ENCODE measurements at regions not wholly inside any gene's neighbourhood (a gene's known extent, or its start where the extent isn't known, plus 50 kb on each side); places are given as distances from the start of the nearest gene placed in this dataset.

DNA sequence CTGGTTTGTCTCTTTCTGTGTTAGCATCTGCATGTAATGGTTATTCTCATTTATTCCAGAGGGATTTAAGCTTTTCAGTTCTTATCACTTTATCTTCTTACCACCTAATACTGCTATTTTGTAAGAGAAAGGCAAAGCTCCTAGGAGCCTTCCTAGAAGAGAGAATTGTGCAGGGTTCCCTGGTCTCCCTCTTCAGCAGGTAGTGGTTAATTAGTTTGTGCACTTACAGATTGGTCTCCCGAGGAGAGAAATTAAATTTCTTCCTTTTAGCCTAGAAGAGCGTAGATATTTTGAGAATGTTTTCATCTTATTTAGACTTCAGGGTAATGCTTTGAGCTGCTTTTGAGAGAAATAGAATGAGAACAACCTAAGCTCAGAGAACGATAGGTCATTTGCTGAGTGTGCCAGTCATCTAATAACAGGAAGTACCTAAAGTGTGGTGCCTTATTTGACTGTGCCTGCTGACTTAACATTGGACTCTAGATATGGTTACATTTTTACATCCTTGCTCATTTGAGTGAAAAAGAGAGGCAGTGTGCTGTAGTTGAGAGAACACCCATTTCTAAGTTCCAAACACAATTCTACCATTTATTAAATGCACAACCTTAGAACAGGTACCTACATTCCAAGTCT is 651.4 kb downstream of the STK39 start:
- no peak for TF ChIP-seq EZH2 (IDR thresholded peaks at IDR 0.05; ENCODE audit: borderline replicate concordance, low read depth, low read length, severe bottlenecking)
- TF ChIP-seq, protein P1, sequence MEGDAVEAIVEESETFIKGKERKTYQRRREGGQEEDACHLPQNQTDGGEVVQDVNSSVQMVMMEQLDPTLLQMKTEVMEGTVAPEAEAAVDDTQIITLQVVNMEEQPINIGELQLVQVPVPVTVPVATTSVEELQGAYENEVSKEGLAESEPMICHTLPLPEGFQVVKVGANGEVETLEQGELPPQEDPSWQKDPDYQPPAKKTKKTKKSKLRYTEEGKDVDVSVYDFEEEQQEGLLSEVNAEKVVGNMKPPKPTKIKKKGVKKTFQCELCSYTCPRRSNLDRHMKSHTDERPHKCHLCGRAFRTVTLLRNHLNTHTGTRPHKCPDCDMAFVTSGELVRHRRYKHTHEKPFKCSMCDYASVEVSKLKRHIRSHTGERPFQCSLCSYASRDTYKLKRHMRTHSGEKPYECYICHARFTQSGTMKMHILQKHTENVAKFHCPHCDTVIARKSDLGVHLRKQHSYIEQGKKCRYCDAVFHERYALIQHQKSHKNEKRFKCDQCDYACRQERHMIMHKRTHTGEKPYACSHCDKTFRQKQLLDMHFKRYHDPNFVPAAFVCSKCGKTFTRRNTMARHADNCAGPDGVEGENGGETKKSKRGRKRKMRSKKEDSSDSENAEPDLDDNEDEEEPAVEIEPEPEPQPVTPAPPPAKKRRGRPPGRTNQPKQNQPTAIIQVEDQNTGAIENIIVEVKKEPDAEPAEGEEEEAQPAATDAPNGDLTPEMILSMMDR (IDR thresholded peaks at IDR 0.05; ENCODE audit: borderline replicate concordance, extremely low read depth, low read length, poor library complexity, severe bottlenecking), result no peak
- no peak overlapping the region for H3K27ac ChIP-seq (ENCODE audit: low read length)
- no peak for ATAC-seq (ENCODE audit: insufficient read depth, low read depth)
- H3K4me3 ChIP-seq (ENCODE audit: low read depth in 1 of 2, low read length in 2 of 2), result no peak overlapping the region
- no peaks in the 10 kb centered on the region for H3K4me1 ChIP-seq (ENCODE audit: insufficient read depth, low read length)
- no peak overlapping the region for H3K9ac ChIP-seq (ENCODE audit: low read depth, low read length)
- H3K9me3 ChIP-seq (ENCODE audit: insufficient read depth, low read length, severe bottlenecking), result no peaks in the 10 kb centered on the region
- no peak overlapping the region for H3K4me2 ChIP-seq (ENCODE audit: insufficient read depth, low read length)
- no peaks in the 10 kb centered on the region for H4K20me1 ChIP-seq (ENCODE audit: insufficient read depth, low read length)
- no peaks in the 10 kb centered on the region for H3K27me3 ChIP-seq (ENCODE audit: insufficient read depth, low read length, poor library complexity)
- H3K36me3 ChIP-seq (ENCODE audit: insufficient read depth, low read length), result no peaks in the 10 kb centered on the region
- no peaks in the 10 kb centered on the region for H3K79me2 ChIP-seq (ENCODE audit: insufficient read depth, low read length)
- no peak overlapping the region for H2AFZ ChIP-seq (ENCODE audit: low read depth, low read length)
- no peak for DNase-seq

DNA sequence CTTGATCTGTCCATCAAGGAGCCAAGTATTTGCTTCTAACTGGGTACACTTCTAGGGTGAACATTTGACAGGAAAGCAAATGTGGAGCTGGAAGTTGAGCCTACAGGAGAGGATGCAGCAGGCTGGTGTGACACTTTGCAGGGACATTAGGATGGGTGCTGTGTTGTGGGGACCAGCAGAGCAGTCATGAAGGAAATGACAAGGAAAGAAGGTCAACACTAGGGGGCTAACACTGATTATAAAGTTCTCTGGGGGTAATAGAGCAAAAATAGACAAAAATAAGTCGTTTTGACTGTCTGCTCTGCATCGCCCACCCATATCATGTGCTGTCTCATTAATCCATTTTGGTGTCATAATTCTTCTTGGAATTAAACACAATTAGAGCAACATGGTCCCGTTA is 652.4 kb downstream of the STK39 start:
- no peak for ATAC-seq (ENCODE audit: insufficient read depth, low read depth)
- no peaks in the 10 kb centered on the region for H3K9me3 ChIP-seq (ENCODE audit: insufficient read depth, low read length, severe bottlenecking)
- no peak overlapping the region for H3K4me3 ChIP-seq (ENCODE audit: low read depth in 1 of 2, low read length in 2 of 2)
- no peak overlapping the region for H3K4me2 ChIP-seq (ENCODE audit: insufficient read depth, low read length)
- no peaks in the 10 kb centered on the region for H3K79me2 ChIP-seq (ENCODE audit: insufficient read depth, low read length)
- no peak overlapping the region for H3K27ac ChIP-seq (ENCODE audit: low read length)
- no peak for DNase-seq
- no peak overlapping the region for H3K9ac ChIP-seq (ENCODE audit: low read depth, low read length)
- no peaks in the 10 kb centered on the region for H3K27me3 ChIP-seq (ENCODE audit: insufficient read depth, low read length, poor library complexity)
- TF ChIP-seq, protein P1 (IDR thresholded peaks at IDR 0.05; ENCODE audit: borderline replicate concordance, extremely low read depth, low read length, poor library complexity, severe bottlenecking), result no peak
- TF ChIP-seq EZH2 (IDR thresholded peaks at IDR 0.05; ENCODE audit: borderline replicate concordance, low read depth, low read length, severe bottlenecking), result no peak
- no peak overlapping the region for H2AFZ ChIP-seq (ENCODE audit: low read depth, low read length)
- H3K4me1 ChIP-seq (ENCODE audit: insufficient read depth, low read length), result no peaks in the 10 kb centered on the region
- no peaks in the 10 kb centered on the region for H4K20me1 ChIP-seq (ENCODE audit: insufficient read depth, low read length)
- H3K36me3 ChIP-seq (ENCODE audit: insufficient read depth, low read length), result no peaks in the 10 kb centered on the region

DNA sequence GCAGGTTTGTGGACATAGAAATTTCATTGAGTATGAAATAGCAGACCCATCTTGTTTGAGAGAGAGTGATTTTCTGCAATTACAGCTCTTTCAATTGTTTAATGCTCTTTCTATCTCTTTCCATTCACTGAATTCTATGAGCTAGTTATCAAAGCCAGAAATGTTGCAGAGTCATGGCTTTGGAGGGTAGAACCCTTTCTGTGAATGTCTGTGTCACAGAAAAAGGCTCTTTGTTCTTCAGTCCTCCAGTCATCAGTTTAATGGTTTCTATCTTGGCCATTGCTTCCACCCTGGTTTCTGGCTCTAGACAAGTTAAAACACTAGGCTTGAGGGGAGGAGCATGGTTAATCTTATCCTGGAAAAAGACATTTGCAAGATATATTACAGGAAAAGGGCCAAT is 655.0 kb downstream of the STK39 start:
- Histone ChIP-seq H3K27me3 (ENCODE audit: insufficient read depth, low read length, poor library complexity) (no peaks in the 10 kb centered on the region), H3K79me2 (ENCODE audit: insufficient read depth, low read length) (no peaks in the 10 kb centered on the region), H3K4me2 (ENCODE audit: insufficient read depth, low read length) (no peak overlapping the region), H3K4me3 (ENCODE audit: low read depth in 1 of 2, low read length in 2 of 2) (no peak overlapping the region), H3K36me3 (ENCODE audit: insufficient read depth, low read length) (no peaks in the 10 kb centered on the region), H3K9me3 (ENCODE audit: insufficient read depth, low read length, severe bottlenecking) (no peaks in the 10 kb centered on the region), H3K9ac (ENCODE audit: low read depth, low read length) (no peak overlapping the region), H4K20me1 (ENCODE audit: insufficient read depth, low read length) (no peaks in the 10 kb centered on the region), H2AFZ (ENCODE audit: low read depth, low read length) (no peak overlapping the region), H3K4me1 (ENCODE audit: insufficient read depth, low read length) (no peaks in the 10 kb centered on the region), H3K27ac (ENCODE audit: low read length) (no peak overlapping the region)
- TF ChIP-seq, protein P1 (IDR thresholded peaks at IDR 0.05; ENCODE audit: borderline replicate concordance, extremely low read depth, low read length, poor library complexity, severe bottlenecking), result no peak
- no peak for TF ChIP-seq EZH2 (IDR thresholded peaks at IDR 0.05; ENCODE audit: borderline replicate concordance, low read depth, low read length, severe bottlenecking)
- DNase-seq (no peak), ATAC-seq (ENCODE audit: insufficient read depth, low read depth) (no peak)
